ENCODE measurements at regions not wholly inside any gene's neighbourhood (a gene's known extent, or its start where the extent isn't known, plus 50 kb on each side); places are given as distances from the start of the nearest gene placed in this dataset.

DNA sequence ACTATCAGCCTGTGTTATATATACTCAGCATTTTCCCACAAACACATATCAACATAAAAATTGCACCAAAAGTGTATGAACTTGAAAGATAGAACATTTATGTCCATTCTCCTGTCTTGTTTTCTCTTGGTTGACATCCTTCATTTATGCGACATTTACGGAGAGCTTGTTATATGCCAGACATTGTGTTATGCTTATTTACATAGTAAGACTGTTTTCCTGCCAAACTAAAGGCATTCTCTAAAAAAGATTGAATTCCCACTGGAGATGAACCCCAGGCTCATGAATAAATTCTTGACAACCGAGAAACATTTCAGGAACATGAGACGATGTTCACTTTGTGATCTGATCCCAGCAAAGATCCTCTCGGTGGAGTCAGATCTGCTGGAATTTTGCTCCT, 131.0 kb downstream of the RAP2A start:
- DNase-seq: no peak

GRCh38 chr13:97565906-97566305, 131.9 kb downstream of the RAP2A start:
- no peak for DNase-seq

DNA sequence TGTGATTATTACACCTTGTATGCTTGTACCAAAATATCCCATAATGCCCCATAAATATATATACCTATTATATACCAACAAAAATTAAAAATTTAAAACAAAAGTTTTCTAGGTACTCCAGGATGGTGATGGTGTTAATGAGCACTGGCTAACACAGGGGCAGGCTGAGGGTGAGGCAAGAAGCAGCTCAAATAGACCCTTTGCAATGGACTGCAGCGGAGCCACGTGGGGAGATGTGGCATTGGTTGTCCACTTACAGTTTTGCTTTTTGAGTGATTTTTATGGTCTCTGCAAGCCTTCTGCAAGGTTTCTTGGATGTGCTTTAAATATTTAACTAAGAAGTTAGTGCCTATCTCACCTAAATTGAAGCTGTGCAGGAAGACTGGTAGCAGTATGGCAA, 132.9 kb downstream of the RAP2A start:
- DNase-seq: no peak

GRCh38 chr13:97567510-97568243, 133.7 kb downstream of the RAP2A start:
- no peak for DNase-seq

DNA sequence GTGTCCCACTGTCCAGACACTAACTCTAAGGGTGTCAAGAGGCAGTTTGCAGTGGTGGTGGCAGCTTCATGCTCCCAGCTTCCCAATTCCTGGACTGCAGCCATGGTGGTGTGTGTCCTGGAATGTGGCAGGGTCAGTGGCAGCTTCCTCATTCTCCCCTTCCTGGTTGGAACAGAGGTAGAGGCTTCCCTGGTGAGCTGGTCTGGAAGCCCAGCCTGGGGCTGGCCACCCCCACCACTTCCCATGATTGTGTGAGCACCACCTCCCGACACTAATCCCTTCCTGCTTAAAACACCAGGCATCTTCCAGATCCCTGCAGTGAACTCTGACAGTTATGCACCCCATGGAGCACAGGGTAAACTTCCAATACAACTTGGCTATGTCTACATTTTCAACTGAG, 134.9 kb downstream of the RAP2A start:
- no peak for DNase-seq

- DNase-seq: no peak
Observed at GRCh38 chr13:97569841-97570240, 135.9 kb downstream of the RAP2A start.

- DNase-seq: no peak
Observed at GRCh38 chr13:97570442-97570841, 136.5 kb downstream of the RAP2A start.

GRCh38 chr13:97573011-97573410, 139.0 kb downstream of the RAP2A start:
- no peak for DNase-seq

DNA sequence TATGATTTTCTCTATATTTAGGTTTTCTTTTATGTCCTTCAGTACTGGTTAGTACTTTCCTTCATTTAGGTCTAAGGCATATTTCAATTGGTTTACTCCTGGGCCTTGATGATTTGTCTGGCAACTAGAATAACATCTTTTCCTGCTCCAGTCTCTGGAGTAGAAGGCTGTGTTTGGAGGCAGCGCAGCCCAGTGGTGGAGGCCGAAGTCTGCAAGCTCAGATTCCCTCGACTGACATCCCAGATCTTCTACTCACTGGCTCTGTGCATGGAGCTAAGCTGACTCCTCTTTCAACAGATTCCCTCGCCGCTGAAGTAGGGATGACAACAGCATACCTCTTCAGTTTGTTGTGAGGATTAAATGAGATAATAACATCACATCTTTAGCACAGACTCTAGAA, 141.0 kb downstream of the RAP2A start:
- no peak for DNase-seq

GRCh38 chr13:97577026-97577425, 143.1 kb downstream of the RAP2A start:
- no peak for DNase-seq

- no peak for DNase-seq
Observed at GRCh38 chr13:97582170-97582569, 148.2 kb downstream of the RAP2A start.

DNA sequence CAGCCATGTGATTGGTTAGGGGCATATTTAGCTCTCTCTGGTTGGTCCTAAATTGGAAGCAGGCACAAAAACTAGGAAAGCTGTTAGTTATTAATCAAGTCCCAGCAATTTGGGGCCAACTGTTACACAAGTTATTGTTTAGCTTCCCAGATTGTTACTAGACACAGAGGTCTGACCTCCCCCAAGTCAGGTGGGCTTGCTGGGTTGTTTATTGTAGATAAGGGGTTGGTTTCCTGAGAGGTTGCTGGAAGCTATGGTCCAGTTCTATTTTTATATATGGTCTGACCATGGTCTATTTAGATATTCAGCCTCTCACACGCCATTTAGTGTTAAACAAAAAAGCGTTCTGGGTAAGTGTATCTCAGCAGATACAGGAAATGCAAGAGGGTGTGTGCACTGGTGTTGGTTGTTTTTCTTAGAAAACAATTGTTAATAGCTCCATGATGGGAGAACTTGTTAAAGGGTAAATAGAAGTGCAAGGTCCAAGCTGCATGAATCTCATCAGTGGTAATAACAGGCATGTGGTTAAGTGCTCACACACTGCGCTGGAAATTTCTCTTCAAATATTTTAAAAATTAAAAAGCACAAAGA, 150.0 kb downstream of the RAP2A start:
- no peak for DNase-seq

- no peak for DNase-seq
Observed at GRCh38 chr13:97586941-97587340, 153.0 kb downstream of the RAP2A start.

GRCh38 chr13:97588993-97589392, 155.0 kb downstream of the RAP2A start:
- DNase-seq: no peak

DNA sequence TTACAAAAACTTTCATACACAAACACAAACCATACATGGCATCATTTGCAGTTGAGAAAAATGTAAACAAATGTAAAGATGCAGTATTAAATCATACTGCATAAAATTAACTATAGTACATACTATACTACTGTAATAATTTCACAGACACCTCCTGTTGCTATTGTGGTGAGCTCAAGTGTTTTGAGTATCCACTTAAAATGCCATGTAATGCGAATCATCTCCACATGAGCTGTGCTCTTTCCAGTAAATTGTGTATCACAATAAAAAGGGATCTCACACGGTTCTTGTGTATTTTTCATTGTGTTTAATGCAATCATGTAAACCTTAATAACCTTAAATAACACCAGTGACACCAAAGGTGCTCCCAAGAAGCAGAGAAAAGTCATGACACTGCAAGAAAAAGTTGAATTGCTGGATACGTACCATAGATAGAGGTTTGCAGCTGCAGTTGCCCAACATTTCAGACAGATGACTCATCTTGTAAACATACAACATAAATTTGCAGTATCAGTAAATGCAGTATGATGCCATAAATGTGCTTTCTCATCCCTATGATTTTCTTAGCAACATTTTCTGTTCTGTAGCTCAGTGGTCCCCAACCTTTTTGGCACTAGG, 166.6 kb downstream of the RAP2A start:
- no peak for DNase-seq

DNA sequence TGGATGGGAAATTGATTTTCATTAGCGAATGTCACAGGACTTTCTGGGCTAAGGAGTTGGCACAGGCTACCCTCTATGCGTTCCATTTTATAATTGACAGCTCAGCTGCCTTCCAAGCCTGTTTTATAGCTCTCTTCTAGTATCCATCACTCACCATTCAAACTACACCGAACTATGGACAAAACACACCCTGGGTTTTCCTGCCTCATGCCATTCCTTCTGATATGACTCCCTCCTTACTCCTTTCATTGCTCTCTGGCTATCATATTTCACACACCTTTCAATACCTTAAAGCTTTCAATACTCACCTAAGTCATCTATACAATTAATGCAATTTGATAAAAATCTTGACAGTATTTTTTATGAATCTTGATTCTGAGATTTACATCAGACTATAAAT, 181.3 kb downstream of the RAP2A start:
- no peak for DNase-seq

- DNase-seq: no peak
Observed at GRCh38 chr13:97616385-97616784, 182.4 kb downstream of the RAP2A start.

- DNase-seq: no peak
Observed at GRCh38 chr13:97621025-97621424, 187.1 kb downstream of the RAP2A start.

DNA sequence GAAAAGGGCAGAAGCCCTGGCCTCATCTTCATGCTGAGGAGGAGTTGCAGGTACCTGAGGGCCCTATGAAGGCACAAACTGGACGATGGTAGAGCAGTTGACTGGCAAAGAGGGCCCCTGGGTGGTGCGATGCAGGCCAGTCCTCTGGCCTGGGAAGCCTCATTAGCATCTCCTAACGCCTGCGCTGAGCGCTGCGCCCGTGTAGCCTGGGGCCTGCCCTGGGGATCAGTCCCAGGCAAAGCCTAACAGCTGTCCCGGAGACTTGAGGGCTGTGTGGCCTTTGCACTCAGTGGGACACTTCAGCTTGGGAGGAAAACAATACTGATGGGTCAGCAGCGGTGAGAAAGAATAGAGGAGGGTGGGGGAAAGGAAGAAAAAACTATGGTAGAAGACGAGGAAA, 187.7 kb downstream of the RAP2A start:
- DNase-seq: no peak

- peak; percentile 22 for DNase-seq
Observed at GRCh38 chr13:97627566-97627965, 193.6 kb downstream of the RAP2A start.

- peak; percentile 27 for DNase-seq
Observed at GRCh38 chr13:97629601-97630272, 195.8 kb downstream of the RAP2A start.

DNA sequence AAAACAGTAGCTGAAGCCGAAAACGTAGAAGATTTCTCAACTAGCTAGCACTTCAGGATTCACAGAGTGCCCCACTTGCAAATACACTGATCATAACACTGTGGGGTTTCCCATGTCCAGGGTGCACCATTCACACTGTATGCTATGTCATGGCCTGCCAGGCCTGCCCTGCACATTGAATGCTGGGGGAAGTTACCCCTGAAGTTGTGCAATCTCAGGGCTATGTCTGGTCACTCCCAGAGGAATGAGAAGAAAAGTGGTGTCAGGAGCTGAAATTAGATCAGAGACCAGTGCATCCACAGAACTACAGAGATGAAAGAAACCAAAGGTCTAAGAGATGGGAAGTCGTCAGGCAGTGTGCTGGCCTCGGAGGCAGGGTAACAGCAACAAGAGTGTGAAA, 196.8 kb downstream of the RAP2A start:
- no peak for DNase-seq

- no peak for DNase-seq
Observed at GRCh38 chr13:97631158-97631557, 197.2 kb downstream of the RAP2A start.

DNA sequence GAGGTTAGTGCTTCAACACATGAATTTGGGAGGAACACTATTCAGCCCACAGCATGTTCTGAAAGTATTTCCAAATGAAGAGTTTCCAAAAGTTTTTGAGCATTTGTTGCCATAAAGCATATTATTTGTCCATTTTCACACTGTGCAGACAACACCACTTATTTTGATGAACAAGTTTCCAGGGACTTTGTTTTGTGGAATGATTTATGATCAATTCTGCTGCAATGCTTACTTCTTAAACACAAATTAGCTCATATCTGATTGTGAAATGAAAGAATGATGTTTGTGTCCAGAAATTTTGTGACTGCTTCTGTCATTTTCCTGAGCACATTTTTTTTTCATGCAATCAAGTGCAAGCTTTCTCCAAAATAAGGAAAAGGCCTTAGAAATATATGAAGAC, 205.3 kb downstream of the RAP2A start:
- DNase-seq: no peak

Data from retina (tissue), 1 donor.